ENCODE measurements at regions not wholly inside any gene's neighbourhood (a gene's known extent, or its start where the extent isn't known, plus 50 kb on each side); places are given as distances from the start of the nearest gene placed in this dataset.

DNA sequence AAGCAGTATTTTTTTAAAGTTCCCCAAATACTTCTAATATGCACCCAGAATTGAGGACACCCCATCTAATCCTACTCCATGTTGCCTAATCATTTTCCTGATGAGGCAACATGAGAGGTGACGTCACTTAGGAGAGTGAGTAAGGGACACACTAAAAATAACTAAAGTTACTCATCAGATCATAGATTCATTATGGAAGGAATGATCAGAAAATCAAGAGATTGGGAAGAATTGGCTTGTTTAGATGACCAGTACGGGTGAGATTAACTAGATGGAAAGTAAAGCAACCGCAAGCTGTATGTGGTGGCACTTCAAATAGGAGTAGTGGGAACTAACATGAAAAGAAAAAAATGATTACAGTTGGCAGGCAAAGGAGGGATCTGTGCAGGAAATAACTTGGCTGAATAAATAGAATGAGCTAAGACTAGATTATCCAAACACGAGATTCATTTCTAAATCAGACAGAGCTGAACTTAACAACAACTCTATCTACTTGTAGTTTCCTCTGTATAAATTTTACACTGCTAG is 61.4 kb upstream of the CXADR start:
- DNase-seq (ENCODE audit: extremely low read depth, low read depth, low spot score) = no peak

DNA sequence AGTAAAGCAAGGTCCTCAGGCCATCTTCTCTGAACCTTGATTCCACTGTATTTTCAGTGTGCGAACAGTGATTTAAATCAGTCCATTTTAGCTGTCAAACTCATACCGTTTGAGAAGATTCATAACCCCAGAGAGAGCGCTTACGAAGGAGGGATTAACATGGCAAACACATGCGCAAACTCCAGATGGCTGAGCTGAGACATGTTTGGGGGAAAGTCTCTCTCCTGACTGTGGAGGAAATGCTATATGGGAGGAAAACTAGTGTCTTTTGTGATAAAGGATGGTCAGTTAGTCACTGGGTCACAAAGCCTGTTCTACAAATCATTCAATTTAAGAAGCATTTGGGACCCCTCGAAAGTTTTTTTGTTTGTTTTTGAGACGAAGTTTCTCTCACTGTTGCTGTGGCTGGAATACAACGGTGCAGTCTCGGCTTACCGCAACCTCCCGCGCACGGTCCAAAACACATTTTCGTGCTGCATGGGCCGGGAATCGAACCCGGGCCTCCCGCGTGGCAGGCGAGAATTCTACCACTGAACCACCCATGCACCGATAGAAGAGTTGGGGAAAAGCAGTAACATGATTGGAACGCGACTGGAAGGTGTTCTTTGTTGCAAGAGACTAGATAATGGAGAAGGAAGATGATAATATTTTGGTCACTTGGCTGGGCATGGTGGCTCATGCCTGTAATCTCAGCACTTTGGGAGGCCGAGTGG is 58.4 kb upstream of the CXADR start:
- no peak for DNase-seq (ENCODE audit: extremely low read depth, low read depth, low spot score)

DNA sequence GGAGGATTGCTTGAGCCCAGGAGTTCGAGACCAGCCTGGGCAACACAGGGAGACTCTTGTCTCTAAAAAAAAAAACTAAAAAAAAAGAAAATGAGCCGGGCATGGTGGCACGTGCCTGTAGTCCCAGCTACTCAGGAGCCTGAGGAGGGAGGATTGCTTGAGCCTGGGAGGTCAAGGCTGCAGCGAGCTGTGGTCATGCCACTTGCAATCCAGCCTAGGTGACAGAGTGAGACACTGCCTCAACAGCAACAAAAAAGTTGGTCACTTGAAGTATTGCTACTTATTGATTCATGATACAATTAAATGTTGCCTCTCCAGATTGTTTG is 57.9 kb upstream of the CXADR start:
- DNase-seq (ENCODE audit: extremely low read depth, low read depth, low spot score) = no peak

DNA sequence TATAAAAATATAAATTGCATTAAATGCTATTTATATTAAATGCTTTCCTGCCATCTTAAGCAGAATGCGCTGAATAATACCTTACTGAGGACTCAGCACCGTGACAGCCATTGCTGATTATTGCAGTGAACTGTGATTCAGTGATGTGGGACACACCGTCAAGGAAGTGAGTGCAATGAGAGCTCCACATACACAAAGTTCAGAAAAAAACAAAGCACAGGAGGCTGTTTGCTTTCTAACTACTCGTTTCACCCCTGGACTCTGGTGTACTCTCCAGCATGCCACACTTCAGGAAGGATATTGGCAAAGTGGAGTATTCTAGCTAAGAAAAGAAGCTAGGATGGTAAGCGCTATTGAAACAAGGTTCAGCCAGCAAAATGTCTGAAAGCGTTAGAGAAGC is 57.4 kb upstream of the CXADR start:
- DNase-seq (ENCODE audit: extremely low read depth, low read depth, low spot score) = no peak

DNA sequence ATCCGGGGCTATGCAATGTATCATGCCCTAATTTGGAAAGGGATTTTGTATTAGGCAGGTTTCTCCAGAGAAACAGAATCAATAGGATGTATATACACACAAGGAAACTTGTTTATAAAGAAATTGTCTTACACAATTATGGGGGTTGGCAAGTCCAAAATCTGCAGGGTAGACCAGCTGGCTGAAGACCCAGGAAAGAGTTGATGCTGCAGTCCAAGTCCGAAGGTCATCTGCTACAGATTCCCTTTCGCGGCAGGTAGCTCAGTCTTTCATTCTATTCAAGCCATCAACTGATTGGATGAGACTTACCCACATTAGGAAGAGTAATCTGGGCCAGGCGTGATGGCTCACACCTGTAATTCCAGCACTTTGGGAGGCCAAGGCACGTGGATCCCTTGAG is 54.6 kb upstream of the CXADR start:
- DNase-seq (ENCODE audit: extremely low read depth, low read depth, low spot score) = no peak

DNA sequence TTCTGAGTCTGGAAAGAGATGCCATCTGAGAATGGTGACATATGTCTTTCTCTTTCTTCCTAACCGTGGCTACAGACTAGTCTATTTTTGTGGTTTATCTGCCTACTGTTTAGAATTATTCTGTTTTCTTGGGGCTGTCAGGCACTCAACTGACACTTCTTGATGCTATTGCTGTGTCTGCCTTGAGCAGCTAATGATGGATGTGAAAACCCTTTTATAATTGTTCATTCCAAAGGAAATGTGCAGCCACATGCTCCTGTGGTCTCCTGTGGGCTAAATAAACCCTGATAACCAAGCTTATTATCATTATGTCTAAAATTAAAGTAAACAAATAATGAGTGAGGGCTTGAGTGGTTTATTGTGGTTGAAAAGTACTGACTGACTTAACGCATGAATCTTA is 52.7 kb upstream of the CXADR start:
- no peak for DNase-seq (ENCODE audit: extremely low read depth, low read depth, low spot score)

DNA sequence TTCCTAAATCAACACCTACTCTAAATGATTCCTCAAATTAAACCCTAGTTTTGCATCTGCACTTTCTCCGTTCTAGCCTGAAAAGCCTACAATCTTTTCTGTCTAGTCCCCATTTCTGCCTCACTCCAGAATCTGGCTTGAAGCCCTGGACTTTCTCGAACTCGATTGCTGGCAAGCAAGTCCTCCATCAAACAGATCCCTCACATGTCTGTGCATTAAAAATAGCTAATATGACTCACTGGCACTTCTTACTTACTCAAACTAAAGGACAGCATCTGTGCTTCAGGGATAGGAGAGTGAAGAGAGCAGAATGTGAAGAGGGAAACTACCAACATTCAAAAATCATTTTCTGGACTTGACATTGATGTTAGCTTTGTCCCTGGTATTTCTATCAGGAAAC is 51.8 kb upstream of the CXADR start:
- no peak for DNase-seq (ENCODE audit: extremely low read depth, low read depth, low spot score)

DNA sequence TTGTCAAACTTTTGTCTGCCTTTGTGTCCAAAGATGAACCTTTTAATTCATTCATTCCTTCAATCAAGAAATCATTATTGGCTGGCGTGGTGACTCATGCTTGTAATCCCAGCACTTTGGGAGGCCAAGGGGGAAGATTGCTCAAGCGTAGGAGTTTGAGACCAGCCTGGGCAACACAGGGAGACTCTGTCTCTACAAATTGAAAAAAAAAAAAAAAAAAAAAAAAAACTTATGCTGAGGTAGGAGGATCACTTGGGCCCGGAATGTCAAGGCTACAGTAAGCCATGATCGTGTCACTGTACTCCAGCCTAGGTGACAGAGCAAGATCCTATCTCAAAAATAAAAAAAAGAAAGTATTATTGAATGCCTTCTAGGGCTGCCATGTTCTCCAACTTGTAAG is 51.3 kb upstream of the CXADR start:
- no peak for DNase-seq (ENCODE audit: extremely low read depth, low read depth, low spot score)

DNA sequence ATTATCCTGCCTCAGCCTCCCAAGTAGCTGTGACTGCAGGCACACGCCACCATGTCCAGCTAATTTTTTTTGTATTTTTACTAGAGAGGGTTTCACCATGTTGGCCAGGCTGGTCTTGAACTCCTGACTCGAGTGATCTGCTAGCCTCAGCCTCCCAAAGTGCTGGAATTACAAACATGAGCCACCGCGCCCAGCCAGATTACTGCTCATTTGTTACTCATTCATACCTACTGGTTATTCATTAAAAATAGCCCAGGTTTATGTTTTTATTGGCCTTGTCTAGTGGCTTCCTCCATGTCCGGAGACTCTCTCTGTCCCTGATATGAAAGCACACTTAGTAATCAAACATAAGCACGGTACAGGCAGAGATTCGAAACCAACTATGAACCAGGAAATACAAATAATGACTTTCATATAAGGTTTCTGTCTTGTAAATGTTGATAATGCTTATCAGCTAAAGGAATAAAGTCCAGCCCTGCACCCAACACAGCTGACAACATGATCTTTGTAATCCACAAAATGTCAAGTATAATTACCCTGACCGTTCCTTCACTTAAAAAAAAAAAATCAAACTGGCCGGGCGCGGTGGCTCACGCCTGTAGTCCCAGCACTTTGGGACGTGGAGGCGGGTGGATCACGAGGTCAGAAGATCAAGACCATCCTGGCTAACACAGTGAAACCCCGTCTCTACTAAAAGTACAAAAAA is 50.4 kb upstream of the CXADR start:
- no peak for DNase-seq (ENCODE audit: extremely low read depth, low read depth, low spot score)
